GM12892 (cell line): ENCODE measurements at regions not wholly inside any gene's neighbourhood (a gene's known extent, or its start where the extent isn't known, plus 50 kb on each side); places are given as distances from the start of the nearest gene placed in this dataset.

ENCODE experiments used
- POLR2A ChIP-seq: IDR thresholded peaks from 2 replicates; pipeline ENCODE4 v1.6.1; 2011; ENCODE audit warnings: low read depth, low read length, control low read depth
- TAF1 ChIP-seq: IDR thresholded peaks from 2 replicates; pipeline ENCODE4 v1.6.1; 2011; ENCODE audit warnings: low read depth, mild to moderate bottlenecking, control low read depth, low read length, borderline replicate concordance

DNA sequence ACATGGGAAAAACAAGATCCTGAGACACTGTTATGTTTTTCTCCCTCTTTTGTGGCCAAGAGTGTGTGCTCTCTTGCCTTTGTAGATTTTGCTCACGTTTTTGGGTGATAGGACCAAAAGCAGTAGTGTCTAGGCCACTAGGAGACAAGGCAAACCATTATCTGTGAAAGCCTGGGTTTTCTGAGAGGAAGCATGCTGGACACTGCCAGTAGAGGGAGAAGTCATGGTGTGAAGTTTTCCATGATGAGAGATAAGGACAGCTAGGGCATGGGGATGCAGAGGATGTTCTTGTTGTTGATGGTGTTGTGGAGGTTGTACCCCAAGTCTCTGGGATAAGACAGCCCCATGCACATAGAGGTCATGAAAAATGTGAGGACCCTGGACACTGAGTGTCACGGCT lies 285.3 kb downstream of the SOX11 start:
- TF ChIP-seq POLR2A (no peak), TAF1 (no peak)
